RWPE1 (cell line): ENCODE measurements at regions not wholly inside any gene's neighbourhood (a gene's known extent, or its start where the extent isn't known, plus 50 kb on each side); places are given as distances from the start of the nearest gene placed in this dataset.

Experiments
- CTCF ChIA-PET: fragments of 350-600 bp; sonication (Branson Sonifier 250); formaldehyde crosslinking; extraction: SDS; loops from one replicate; lab custom pipeline; 2021; lab: Yijun Ruan, JAX
- POLR2A ChIA-PET: fragments of 400-600 bp; formaldehyde crosslinking; extraction: SDS; loops from one replicate; lab custom pipeline; 2020; ENCODE audit warnings: antibody characterized with exemption; ENCODE audit not compliant: low non-redundant PET; lab: Yijun Ruan, JAX
- DNase-seq: peaks from one replicate; pipeline ENCODE4 v3.0.0; 2012; ENCODE audit warnings: low spot score
- H3K27ac ChIP-seq: fragments of 450-650 bp; 2 replicates; pipeline ENCODE4 v1.5.1; 2017
- CTCF ChIP-seq: fragments of 450-650 bp; conservative IDR thresholded peaks from 2 replicates; pipeline ENCODE4 v1.5.1; 2017; ENCODE audit warnings: low read depth, mild to moderate bottlenecking

GRCh38 chr6:153208706-153209105 lies 77.6 kb upstream of the RGS17 start:
- no peak for TF ChIP-seq CTCF
- ChIA-PET CTCF (no interaction called here), POLR2A (no interaction called here)
- no peak for DNase-seq
- no peak overlapping the region for H3K27ac ChIP-seq

- ChIA-PET POLR2A (no interaction called here), CTCF (no interaction called here)
- DNase-seq: no peak
- no peak overlapping the region for H3K27ac ChIP-seq
- no peak for TF ChIP-seq CTCF
These were observed 76.5 kb upstream of the RGS17 start for GRCh38 chr6:153207617-153208016.

- POLR2A ChIA-PET: no interaction called here
- CTCF ChIA-PET: no interaction called here
- no peak overlapping the region for H3K27ac ChIP-seq
- DNase-seq: no peak
- TF ChIP-seq CTCF: no peak
These were observed 75.9 kb upstream of the RGS17 start for GRCh38 chr6:153207006-153207405.

GRCh38 chr6:153192943-153193885 lies 62.1 kb upstream of the RGS17 start:
- DNase-seq: no peak
- TF ChIP-seq CTCF: no peak
- ChIA-PET CTCF (interaction anchor here (1.0 kb wide), 1 partner anchor 38 kb away, joined by 4 read pairs; no protein-coding TSS in a partner anchor), POLR2A (no interaction called here)
- no peak overlapping the region for H3K27ac ChIP-seq

- CTCF ChIA-PET: no interaction called here
- no peak overlapping the region for H3K27ac ChIP-seq
- POLR2A ChIA-PET: no interaction called here
- TF ChIP-seq CTCF: no peak
- DNase-seq: no peak
These were observed 52.8 kb upstream of the RGS17 start for GRCh38 chr6:153183925-153184324.
